GM19395 (cell line): ENCODE measurements at regions not wholly inside any gene's neighbourhood (a gene's known extent, or its start where the extent isn't known, plus 50 kb on each side); places are given as distances from the start of the nearest gene placed in this dataset.

Experiments used
- ATAC-seq: cut with Tn5 transposase; IDR thresholded peaks from one replicate; pipeline ENCODE4 v1.9.1; 2021; ENCODE audit warnings: mild to moderate bottlenecking, moderate library complexity; ENCODE audit not compliant: unreplicated experiment

DNA sequence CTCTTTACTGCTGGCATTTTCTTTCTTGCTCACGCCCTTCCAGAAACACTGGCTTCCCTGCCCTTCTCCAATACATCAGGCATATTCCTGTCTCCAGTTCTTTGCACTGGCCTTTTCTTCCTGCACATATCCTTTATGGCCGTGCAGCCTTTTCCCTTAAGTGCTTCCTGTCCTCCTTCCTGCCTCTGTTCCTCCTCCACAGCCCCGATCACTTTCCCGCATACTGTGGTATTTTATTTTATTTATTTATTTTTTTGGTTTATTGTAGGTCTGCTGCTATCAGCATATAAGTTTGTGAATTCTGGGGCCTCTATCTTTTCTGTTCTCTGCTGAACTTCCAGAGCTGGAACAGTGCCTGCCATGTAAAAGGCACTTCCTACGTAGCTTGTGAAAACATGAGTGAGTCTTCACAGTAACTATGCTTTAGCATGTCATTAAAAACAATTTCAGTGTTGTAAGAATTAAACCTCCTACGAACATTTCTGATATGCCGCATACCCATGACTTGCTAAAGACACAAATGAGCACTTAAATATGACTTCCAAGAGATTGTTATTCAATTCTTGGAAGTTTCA is 289.1 kb downstream of the TRIB2 start:
- no peak for ATAC-seq

DNA sequence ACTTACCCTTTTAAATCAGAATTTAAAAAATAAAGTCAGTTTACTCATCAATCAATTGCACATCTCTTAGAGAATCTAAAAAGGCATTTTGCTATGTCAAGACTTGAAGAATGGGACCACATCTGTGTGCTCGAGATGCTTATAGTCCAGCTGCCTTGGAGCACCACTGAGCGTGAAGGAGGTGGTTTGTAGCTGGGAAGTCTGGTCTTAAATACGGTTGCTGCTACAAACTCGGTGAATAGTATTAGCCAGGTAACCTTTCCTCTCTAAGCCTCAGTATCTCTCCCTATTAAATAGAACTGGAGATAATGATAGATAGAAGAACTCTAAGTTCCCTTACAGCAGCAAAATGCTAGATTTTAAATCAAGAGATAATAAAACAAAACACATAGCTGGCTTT is 289.7 kb downstream of the TRIB2 start:
- no peak for ATAC-seq

DNA sequence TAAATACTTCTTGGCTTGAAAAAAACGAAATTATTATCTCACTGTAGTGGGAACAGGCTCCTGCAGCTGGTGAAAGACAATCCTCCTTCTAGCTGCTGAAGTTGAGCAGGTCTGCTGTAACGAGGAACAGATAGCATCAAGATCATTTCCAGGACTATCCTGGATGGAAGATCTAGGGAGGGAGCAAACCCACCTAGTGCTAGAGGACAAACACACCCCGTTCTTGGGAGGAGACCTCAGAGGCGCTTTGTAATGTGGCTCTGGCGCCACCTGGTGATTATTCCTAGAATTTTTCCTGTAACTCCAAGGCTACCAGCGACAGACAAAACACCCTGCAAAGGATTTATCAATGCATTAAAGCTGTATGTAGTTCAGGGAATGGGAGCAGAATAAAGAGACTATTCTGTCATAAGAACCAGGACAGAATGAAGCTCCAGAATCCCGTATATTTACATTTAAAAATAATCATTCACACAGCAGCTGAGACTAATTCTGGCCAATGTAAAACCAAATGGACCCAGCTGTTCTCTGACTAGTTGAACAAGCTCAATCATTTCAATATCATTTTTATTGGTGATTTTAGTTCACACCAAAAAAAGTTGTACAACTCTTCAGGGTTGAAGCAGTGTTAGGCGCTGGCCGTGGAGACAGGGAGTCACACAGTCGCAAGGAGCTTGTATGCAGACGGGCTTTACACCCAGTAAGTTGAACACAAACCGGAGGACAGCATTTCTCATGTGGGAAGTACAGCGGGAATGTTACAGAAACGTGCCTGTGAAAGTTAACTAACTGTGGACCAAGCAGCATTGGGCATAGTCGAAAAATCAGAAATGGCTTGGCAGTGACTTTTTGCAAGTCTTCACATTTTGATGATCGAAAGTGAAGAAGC is 290.3 kb downstream of the TRIB2 start:
- peak; percentile 86 for ATAC-seq

DNA sequence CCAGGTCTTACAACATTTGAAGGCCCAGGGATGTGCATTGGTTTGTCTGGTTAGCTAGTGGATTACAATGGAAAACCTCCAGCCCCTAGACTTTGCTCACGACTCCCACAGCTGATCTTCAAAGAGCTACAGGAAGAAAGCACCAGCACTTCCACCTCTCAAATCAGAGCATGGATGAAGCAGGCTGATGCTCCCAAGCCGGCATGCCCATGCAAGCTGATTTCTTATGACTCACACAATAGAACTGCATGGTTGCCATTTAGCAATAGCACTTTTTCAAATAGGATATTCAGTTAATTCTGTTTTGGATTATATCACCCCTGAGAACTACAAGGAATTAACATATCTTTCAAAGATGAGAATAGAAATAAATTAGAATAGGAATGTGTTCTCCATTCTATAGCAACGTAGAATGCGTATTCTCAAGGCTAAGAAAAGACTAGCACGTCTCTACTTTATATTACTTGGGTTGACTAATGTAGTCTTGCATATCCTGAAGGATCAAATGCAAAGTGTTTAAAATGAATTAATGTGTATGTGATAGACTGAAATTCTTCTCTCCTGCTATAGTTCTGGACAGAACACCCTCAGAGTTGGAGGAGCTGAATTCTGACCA is 292.4 kb downstream of the TRIB2 start:
- ATAC-seq = no peak

DNA sequence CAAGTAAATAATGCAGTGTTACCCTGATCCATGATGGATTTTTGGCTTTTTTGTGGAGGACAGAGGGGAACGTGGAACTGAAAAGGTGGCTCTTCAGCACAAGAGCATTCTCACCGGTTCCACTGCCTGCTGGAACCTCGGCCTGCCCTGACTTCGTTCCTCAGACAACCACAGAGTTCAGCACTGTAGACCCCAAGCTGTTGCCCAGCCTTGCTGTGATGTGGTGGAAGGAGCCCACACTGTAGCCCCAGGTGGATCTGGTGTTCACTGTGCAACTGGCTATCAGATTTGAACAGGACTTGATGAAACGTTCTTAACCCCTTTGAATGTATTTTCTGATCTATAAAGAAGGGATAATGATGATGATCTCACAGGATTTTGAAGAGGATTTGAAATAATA is 293.5 kb downstream of the TRIB2 start:
- no peak for ATAC-seq

DNA sequence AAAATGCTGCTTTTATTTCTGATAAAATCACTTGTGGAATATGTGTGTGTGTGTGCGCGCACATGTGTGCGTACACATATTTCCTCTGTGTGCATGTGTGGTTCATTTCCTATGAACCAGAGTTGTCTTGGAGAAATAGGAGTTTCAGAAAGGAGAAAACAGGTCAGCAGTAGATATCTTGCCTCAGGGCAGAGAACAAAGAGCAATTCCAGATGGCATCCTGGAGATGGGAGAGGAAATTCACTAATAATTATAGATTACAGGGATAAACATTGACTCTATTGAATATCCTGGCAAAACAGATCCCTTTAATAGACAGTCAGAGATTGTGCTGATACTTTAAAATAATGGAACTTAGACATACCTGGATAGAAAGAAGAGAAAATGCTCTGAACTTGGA is 298.0 kb downstream of the TRIB2 start:
- no peak for ATAC-seq

DNA sequence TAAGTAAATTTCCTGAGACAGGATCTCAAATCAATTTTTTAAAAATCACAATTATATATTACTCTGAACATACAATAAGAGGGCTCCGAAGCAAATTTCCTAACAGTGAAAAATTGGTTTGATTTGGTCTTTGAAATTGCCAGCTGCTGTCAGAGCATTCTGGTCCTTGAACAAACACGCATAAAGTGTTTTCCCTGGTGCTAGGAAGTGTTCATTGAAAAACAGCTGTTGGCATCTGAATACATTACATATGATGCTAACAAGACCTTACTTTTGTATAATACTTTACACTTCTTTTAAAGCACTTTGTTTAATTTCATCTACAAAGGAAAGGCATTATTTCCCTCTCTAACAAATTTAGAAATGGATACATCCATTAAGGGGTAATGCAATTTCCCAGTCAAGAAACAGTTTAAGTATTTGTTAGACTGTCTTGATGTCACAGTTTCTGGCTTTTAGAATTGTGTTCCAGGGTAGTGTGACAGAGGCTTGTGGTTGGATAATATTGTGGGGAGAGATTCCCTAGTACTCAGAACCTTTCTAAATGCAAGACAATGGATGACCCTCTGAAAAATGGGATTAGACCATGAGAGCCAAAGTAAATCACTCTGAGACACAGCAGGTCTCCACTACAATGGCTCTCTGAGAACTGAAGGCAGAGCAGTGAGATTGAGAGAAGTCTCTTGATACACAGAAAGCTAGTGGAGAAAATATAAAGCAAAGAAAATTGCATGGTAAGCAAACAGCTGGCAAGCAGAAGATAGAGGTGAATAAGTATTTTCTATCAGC is 299.0 kb downstream of the TRIB2 start:
- ATAC-seq = no peak

DNA sequence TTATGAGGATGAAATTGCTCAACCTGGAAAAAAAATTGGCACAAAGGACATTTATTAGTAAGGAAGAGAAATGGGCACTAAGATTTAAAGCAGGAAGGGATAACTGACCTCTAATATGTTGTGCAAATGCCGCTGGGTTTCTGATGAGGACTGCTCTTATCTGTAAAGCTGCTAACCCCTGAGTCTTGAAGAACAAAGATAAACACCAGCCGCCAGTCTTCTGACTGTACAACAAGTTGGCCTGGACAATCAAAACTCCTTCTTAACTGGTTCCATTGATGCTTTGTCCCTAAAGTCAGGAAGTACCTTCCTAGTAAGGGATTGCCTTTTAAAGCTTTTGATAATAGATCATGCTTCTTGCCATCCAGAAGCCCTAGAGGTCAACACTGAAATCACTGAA is 301.8 kb downstream of the TRIB2 start:
- ATAC-seq = no peak

DNA sequence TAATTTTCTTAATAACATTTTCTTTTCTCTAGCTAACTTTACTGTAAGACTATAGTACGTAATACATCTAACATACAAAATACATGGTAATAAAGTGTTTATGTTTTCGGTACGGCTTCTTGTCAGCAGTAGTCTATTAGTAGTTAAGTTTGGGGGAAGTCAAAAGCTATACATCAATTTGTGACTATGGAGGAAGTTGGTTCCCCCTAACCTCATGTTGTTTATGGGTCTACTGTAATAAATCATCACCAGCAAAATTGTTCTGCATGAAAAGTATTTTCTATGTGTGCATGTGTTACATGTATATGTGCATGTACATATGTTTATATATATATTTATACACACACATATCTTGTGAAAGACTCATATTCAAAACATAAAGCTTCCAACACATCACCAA is 303.0 kb downstream of the TRIB2 start:
- no peak for ATAC-seq

DNA sequence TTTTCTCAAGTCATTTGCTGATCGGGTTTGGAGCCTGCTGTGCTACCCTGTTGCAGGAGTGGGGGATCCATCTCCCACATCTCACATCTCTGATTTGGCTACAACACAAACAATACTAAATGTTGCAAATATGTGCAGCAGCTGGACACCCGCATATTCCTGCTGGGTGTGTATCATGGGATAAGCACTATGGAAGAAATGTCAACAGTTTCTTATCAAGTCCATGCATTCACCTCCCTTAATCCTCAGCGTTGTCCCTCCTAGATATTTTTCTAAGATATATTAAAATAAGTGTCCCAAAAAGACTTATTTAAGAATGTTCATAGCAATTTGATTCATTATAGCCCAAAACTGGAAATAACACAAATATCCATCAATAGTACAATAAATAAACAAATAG is 303.7 kb downstream of the TRIB2 start:
- no peak for ATAC-seq

DNA sequence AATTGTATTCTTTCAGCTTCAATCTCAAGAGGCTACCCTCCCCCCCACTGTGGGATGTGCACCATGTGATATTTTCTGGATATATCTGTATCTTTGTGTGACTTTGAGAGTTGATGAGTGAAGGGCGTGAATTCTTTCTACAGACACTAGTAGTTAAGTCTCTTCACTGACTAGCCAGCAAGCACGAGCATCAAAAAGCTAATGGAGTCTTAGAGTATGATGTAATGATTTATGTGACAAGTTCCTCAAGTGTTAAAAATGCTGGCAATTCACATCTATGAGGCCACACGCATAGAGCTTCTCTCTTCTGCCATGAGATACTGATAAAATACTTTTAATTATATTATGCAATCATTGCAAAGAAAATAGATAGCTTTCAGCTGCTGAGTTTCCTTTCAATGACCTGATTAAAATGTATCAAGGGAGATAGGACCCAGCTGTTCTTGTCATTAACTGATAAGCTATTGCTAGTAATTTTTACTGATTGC is 304.8 kb downstream of the TRIB2 start:
- ATAC-seq = no peak

DNA sequence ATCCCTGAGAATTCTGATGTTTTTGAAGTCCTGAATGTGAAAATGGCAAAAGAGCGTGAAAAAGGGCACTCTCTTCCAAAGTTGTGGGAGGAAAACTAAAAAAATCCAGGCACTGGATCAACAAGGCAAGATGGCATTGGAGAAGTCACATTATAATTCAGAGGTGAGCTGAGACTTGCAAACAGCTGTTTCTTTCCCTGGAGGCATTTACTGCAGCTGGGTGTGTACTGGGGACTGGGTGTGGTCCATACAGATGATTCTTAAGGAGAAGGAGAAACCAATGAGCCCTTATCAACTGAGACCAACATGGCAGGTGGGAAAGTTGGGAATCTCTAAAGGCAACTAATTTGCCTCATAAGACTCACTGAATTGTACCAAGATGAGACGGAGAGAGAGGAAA is 313.9 kb downstream of the TRIB2 start:
- no peak for ATAC-seq

DNA sequence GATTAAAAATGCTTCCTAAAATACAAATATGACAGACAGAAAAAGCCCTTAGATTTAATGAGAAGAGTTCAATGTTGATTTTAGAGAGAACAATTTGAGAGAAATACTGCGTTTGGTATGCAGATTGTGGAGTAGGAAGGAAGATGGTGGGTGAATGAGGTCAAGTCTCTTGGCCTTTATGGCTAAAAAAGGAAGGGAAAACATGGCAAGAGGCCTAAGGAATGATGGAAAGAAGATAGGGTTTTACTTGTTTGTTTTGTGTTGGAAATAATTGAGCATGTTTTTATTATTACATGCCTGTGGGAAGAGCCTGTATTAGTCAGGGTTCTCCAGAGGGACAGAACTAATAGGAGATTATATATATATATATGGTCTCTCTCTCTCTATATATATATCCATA is 318.1 kb downstream of the TRIB2 start:
- ATAC-seq = no peak

DNA sequence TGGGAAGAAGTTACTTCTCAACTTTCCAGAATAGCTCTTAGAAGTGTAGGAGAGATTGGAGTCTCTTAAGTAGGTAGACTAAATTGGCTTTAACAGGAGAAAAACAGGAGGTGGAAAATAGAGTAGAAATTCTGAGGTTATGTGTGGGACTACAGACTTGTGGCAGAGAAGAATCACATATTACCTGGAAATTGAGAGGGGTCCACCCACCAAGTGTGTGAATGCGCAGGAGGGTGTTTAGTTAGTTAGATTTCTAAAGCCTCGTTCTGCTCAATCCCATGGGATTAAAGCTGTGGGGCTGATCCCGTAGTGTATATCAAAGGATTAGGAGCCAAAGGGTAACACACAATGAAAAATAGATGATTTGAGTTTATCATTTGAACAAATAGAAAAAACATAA is 319.1 kb downstream of the TRIB2 start:
- no peak for ATAC-seq

DNA sequence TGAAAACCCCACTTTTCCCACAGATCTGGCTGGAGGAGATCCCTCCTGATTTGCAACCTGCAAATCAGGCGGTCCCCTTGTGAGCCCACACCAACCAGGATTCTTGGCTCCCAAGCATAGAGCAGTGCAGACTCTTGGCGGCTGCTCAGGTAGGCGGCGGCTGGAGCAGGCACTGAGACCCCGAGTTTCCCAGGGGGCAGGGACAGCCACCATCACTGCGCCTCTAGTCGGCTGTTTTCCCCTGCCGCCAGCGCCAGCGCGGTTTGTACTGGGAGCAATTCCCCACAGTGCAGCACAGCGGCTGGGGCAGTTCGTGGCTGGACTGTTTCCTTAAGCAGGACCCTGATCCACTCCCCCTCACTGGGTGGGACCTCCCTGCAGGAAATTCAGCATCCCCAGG is 323.3 kb downstream of the TRIB2 start:
- ATAC-seq = no peak

DNA sequence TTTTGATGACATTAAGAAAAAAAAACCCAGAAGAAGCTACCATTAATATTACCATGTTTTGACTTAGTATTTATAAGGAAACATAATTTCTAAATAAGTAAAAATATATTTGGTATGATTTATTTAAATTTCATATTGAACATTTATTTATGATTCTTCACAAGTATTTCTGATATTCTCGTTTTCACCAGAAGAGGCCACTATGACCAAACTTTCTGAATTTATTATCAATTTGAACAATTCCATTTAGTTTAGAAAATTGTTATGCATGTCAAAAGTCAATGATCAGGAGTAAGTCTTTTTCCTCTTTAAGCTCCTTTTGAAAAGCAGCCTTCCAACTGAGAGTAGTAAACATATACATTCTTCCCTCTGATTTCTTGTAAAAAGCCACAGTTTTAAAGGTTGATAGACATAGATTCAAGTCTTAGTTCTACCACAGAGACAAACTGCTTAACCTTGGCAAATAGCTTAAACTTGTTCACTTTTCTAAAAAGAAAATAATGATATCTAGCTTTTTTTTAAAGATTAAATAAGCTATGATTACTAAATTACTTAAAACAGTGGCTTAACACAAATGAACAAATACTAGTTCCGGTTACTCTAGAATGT is 329.9 kb downstream of the TRIB2 start:
- no peak for ATAC-seq

DNA sequence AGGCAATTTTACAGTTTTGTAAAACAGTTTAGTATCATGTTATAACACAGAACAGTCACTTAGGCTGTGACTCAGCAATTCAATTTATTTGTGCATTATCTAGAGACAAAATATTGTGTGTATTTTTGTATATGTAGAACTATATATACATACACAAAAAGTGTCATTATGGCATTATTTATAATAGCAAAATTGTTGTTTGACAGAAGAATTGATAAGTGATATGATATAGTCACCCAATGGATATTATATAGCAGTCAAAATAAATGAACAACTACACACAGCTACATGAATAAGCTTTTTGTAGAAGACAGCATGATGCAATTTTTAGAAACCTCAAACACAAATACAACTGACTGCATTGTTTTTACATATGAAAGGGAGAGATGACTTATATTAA is 334.0 kb downstream of the TRIB2 start:
- no peak for ATAC-seq

DNA sequence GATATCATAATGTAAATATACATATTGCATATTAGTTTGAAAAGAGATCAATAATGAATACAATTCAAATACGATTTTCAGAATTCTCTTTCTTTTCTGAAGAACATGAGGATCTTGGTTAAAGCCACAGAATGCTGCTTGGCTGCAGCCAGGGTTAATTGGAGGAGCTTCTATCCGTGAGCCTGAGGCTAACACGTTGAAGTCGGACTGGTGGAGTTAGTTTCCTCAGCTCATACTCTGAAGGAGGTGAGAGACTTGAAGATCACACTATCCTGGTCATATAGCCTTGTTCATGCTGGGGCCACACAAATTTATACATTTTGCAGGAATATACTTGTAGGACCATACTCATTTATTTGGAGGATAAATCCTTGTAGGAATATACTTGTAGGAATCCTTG is 335.8 kb downstream of the TRIB2 start:
- no peak for ATAC-seq

DNA sequence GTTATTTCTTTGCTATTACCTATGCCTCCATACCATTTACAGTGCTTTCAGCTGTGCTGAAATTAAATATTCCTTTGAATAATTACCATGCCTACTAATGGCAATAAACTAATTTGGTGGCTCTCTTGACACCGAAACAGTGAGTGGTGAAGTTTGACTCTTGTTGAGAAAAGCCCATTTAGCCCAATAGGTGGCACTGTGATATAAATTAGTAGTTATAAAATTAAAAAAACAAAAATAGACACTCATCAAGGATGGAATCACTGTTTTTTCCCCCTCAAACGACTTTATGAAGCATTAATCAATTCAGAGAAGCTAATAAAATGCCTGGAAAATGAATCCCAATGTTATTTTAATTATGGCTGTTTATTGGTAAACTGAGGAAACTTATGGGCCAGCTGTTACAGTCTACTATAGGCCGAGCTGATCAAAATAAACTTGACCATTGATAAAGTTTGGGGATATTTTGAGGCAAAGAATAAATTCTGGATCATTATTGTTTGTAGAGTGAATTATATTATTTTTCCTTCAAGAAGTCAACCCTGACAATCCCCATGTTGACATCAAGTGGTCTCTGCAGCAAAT is 339.6 kb downstream of the TRIB2 start:
- no peak for ATAC-seq

DNA sequence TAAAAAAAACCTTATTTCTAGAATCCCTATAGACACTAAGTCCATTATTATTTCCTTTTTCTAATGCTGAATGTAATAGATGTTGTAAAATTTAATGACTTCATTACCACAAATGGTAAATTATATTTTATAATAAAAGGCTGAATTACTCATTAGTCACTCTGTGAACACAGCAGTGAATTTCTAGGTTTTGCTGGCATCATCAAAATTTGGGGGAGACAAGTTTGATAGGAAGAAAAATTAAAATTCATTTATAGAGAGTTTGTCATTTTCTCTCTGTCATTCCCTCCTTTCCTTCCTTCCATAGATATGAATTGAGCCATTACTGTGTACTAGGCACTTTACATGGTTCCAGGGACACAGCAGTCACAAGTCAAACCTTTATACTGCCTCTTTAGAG is 340.9 kb downstream of the TRIB2 start:
- no peak for ATAC-seq

DNA sequence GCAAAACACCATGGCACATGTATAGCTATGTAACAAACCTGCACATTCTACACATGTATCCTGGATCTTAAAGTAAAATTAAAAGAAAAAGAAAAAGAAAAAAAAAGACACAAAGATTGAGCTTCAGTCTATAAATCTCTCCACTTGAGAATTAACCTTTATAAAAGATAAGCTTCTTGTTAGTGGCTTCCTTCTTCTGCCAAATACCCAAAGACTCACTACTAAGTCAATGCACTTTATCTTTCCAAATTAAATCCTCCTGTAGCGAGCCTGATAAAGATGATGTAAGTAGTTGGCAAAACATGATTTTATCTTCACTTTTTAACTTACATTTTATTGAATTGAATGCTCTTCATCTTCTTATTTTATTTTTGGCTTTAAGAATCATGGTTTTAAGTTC is 349.9 kb downstream of the TRIB2 start:
- no peak for ATAC-seq
